H1 (cell line): ENCODE measurements at regions not wholly inside any gene's neighbourhood (a gene's known extent, or its start where the extent isn't known, plus 50 kb on each side); places are given as distances from the start of the nearest gene placed in this dataset.

Experiments used
- CTCF ChIA-PET: fragments of 300-600 bp; sonication (Branson Sonifier 250); formaldehyde crosslinking; loops from one replicate; lab custom pipeline; 2021; ENCODE audit not compliant: partially characterized antibody; lab: Charles Lee
- POLR2A ChIA-PET: fragments of 300-600 bp; sonication (Branson Sonifier 250); formaldehyde crosslinking; loops from one replicate; lab custom pipeline; 2021; ENCODE audit warnings: inconsistent platforms; ENCODE audit not compliant: partially characterized antibody; lab: Charles Lee
- DNase-seq, 2 experiments: peaks; one replicate each; pipeline versions ENCODE4 v3.0.0 to v3.0.0-alpha.2; 2010 to 2022; ENCODE audit warnings: low spot score in 2 of 2, low read depth in 1 of 2, mixed read lengths in 1 of 2
- FAIRE-seq: peaks from 2 replicates; lab custom pipeline; 2011; peaks lifted over from hg19 to GRCh38; lab: Jason Lieb, UNC
- H2AFZ ChIP-seq: 2 replicates; pipeline ENCODE4 v1.8.1; 2012; ENCODE audit warnings: low read length, inconsistent platforms
- H2AK5ac ChIP-seq: 2 replicates; pipeline ENCODE4 v1.6.1; 2013; ENCODE audit warnings: low read depth, low read length
- H2BK120ac ChIP-seq: replicated peaks from 2 replicates; pipeline ENCODE3; 2013; ENCODE audit warnings: low read depth, low read length, inconsistent platforms
- H2BK12ac ChIP-seq: 2 replicates; pipeline ENCODE4 v1.6.1; 2013; ENCODE audit warnings: low read depth, low read length
- H2BK15ac ChIP-seq: 2 replicates; pipeline ENCODE4 v1.6.1; 2013; ENCODE audit warnings: low read length
- H2BK20ac ChIP-seq: 2 replicates; pipeline ENCODE4 v1.6.1; 2013; ENCODE audit warnings: low read length
- H2BK5ac ChIP-seq: 2 replicates; pipeline ENCODE4 v1.6.1; 2013; ENCODE audit warnings: low read depth, low read length
- H3K14ac ChIP-seq: 2 replicates; pipeline ENCODE4 v1.6.1; 2013; ENCODE audit warnings: inconsistent platforms; ENCODE audit not compliant: insufficient read length
- H3K18ac ChIP-seq: 2 replicates; pipeline ENCODE4 v1.6.1; 2013; ENCODE audit warnings: low read length; ENCODE audit errors: extremely low read depth
- H3K23ac ChIP-seq: 2 replicates; pipeline ENCODE4 v1.6.1; 2013; ENCODE audit warnings: inconsistent platforms; ENCODE audit not compliant: insufficient read length
- H3K23me2 ChIP-seq: 2 replicates; pipeline ENCODE4 v1.6.1; 2013; ENCODE audit warnings: low read depth, low read length
- H3K27ac ChIP-seq: 2 replicates; pipeline ENCODE4 v1.6.1; 2011; ENCODE audit warnings: low read depth, low read length, inconsistent platforms
- H3K27me3 ChIP-seq, 4 experiments: replicated peaks in 1 of 4; 1 replicate in 1 of 4; 2 replicates in 3 of 4; pipeline versions ENCODE4 v1.6.1 to v1.8.1; 2011 to 2013; ENCODE audit warnings: low read length in 3 of 4, mild to moderate bottlenecking in 3 of 4, inconsistent platforms in 2 of 4, mixed read lengths in 2 of 4, moderate library complexity in 1 of 4; ENCODE audit not compliant: control insufficient read depth in 3 of 4, insufficient read depth in 3 of 4; ENCODE audit errors: extremely low read depth in 1 of 4
- H3K36me3 ChIP-seq, 4 experiments: 2 replicates each; pipeline versions ENCODE4 v1.6.1 to v1.8.1; 2011 to 2013; ENCODE audit warnings: mild to moderate bottlenecking in 4 of 4, low read length in 3 of 4, moderate library complexity in 2 of 4, control low read depth in 1 of 4, inconsistent platforms in 1 of 4; ENCODE audit not compliant: insufficient read depth in 4 of 4, control insufficient read depth in 2 of 4
- H3K4ac ChIP-seq: replicated peaks from 2 replicates; pipeline ENCODE3; 2013; ENCODE audit warnings: low read length, low read depth, mixed read lengths, inconsistent platforms; ENCODE audit not compliant: insufficient read length
- H3K4me1 ChIP-seq, 4 experiments: replicated peaks in 1 of 4; 1 replicate in 1 of 4; 2 replicates in 3 of 4; pipeline versions ENCODE4 v1.6.1 to v1.8.1; 2011 to 2013; ENCODE audit warnings: low read length in 3 of 4, inconsistent platforms in 2 of 4, mixed read lengths in 1 of 4; ENCODE audit not compliant: insufficient read depth in 4 of 4, control insufficient read depth in 3 of 4
- H3K4me2 ChIP-seq, 2 experiments: 2 replicates each; pipeline versions ENCODE4 v1.6.1 to v1.8.1; 2011 to 2013; ENCODE audit warnings: low read depth in 2 of 2, low read length in 2 of 2, control low read depth in 1 of 2, inconsistent platforms in 1 of 2, mild to moderate bottlenecking in 1 of 2; ENCODE audit not compliant: insufficient read depth in 1 of 2
- H3K4me3 ChIP-seq, 4 experiments: fragments of 200-600, 300-600 bp in 1 of 4; sonication (generic), shearing (Covaris generic), sonication (Bioruptor Twin) in 1 of 4; 2 replicates each; pipeline versions ENCODE4 v1.5.1 to v1.8.1; 2011 to 2016; ENCODE audit warnings: low read length in 4 of 4, low read depth in 3 of 4, control low read depth in 2 of 4, inconsistent platforms in 2 of 4, mild to moderate bottlenecking in 2 of 4, mixed read lengths in 1 of 4, moderate library complexity in 1 of 4; ENCODE audit not compliant: insufficient read depth in 2 of 4; ENCODE audit errors: extremely low read depth in 1 of 4
- H3K56ac ChIP-seq: replicated peaks from 2 replicates; pipeline ENCODE3; 2013; ENCODE audit warnings: low read depth, mild to moderate bottlenecking, mixed read lengths, low read length, inconsistent platforms; ENCODE audit not compliant: insufficient read length
- H3K79me1 ChIP-seq: 2 replicates; pipeline ENCODE4 v1.6.1; 2013; ENCODE audit warnings: low read depth, low read length, control low read depth
- H3K79me2 ChIP-seq, 2 experiments: 2 replicates each; pipeline versions ENCODE4 v1.6.1 to v1.8.1; 2012 to 2013; ENCODE audit warnings: low read length in 2 of 2, mild to moderate bottlenecking in 2 of 2, inconsistent platforms in 1 of 2; ENCODE audit not compliant: insufficient read depth in 2 of 2, control insufficient read depth in 1 of 2
- H3K9ac ChIP-seq, 4 experiments: replicated peaks in 1 of 4; 1 replicate in 1 of 4; 2 replicates in 3 of 4; pipeline versions ENCODE4 v1.6.1 to v1.8.1; 2011 to 2013; ENCODE audit warnings: low read depth in 3 of 4, low read length in 3 of 4, control low read depth in 2 of 4, mild to moderate bottlenecking in 2 of 4, moderate library complexity in 2 of 4, inconsistent platforms in 1 of 4; ENCODE audit errors: extremely low read depth in 1 of 4
- H3K9me3 ChIP-seq, 2 experiments: 2 replicates each; pipeline versions ENCODE4 v1.6.1 to v1.8.1; 2012 to 2013; ENCODE audit warnings: mild to moderate bottlenecking in 2 of 2, moderate library complexity in 2 of 2, control low read depth in 1 of 2, inconsistent platforms in 1 of 2, low read depth in 1 of 2, low read length in 1 of 2, mixed read lengths in 1 of 2; ENCODE audit not compliant: insufficient read depth in 2 of 2
- H4K20me1 ChIP-seq, 2 experiments: replicated peaks in 1 of 2; 2 replicates each; pipeline versions ENCODE3 to v1.8.1; 2011 to 2013; ENCODE audit warnings: inconsistent platforms in 2 of 2, low read length in 2 of 2, mild to moderate bottlenecking in 1 of 2; ENCODE audit not compliant: insufficient read depth in 2 of 2, control insufficient read depth in 1 of 2
- H4K5ac ChIP-seq: 2 replicates; pipeline ENCODE4 v1.6.1; 2013; ENCODE audit warnings: low read length, low read depth, mixed read lengths, inconsistent platforms; ENCODE audit not compliant: insufficient read length
- H4K8ac ChIP-seq: 2 replicates; pipeline ENCODE4 v1.8.0; 2013; ENCODE audit warnings: mild to moderate bottlenecking, moderate library complexity, low read length, inconsistent platforms; ENCODE audit not compliant: insufficient read depth; ENCODE audit errors: extremely low read depth
- H4K91ac ChIP-seq: replicated peaks from 2 replicates; pipeline ENCODE3; 2013; ENCODE audit warnings: low read length, mixed read lengths, inconsistent platforms; ENCODE audit not compliant: insufficient read length
- EGR1 ChIP-seq: IDR thresholded peaks from 2 replicates; pipeline ENCODE4 v1.6.1; 2011; ENCODE audit warnings: low read depth, low read length, borderline replicate concordance
- EP300 ChIP-seq, 2 experiments: IDR thresholded peaks; 1 replicate in 1 of 2; 2 replicates in 1 of 2; pipeline ENCODE4 v1.6.1; 2011 to 2012; ENCODE audit warnings: low read depth in 2 of 2, low read length in 2 of 2, mild to moderate bottlenecking in 2 of 2, borderline replicate concordance in 1 of 2, inconsistent platforms in 1 of 2, moderate library complexity in 1 of 2
- GTF2F1 ChIP-seq: IDR thresholded peaks from 2 replicates; pipeline ENCODE4 v1.6.1; 2012; ENCODE audit warnings: low read depth, low read length, improper control_type of control experiment, borderline replicate concordance
- JUND ChIP-seq: IDR thresholded peaks from 2 replicates; pipeline ENCODE4 v1.6.1; 2011; ENCODE audit warnings: mild to moderate bottlenecking, improper control_type of control experiment, low read length
- KDM4A ChIP-seq: IDR thresholded peaks from one replicate; pipeline ENCODE4 v1.7.1; 2012; ENCODE audit warnings: low read depth, mild to moderate bottlenecking, moderate library complexity, low read length, inconsistent platforms; ENCODE audit not compliant: severe bottlenecking
- NRF1 ChIP-seq: IDR thresholded peaks from 2 replicates; pipeline ENCODE4 v1.6.1; 2011; ENCODE audit warnings: mild to moderate bottlenecking, low read depth, low read length, improper control_type of control experiment
- PHF8 ChIP-seq: fragments of 200-600 bp; sonication (generic); conservative IDR thresholded peaks from 2 replicates; pipeline ENCODE4 v1.7.1; 2012; ENCODE audit warnings: low read depth, mild to moderate bottlenecking, inconsistent platforms, low read length, moderate library complexity
- RBBP5 ChIP-seq: IDR thresholded peaks from 2 replicates; pipeline ENCODE4 v1.7.1; 2012; ENCODE audit warnings: low read depth, mild to moderate bottlenecking, inconsistent platforms, low read length, moderate library complexity, borderline replicate concordance
- RXRA ChIP-seq: IDR thresholded peaks from 2 replicates; pipeline ENCODE4 v1.6.1; 2011; ENCODE audit warnings: low read depth, mild to moderate bottlenecking, low read length, moderate library complexity; ENCODE audit not compliant: insufficient read depth
- TAF1 ChIP-seq: IDR thresholded peaks from 2 replicates; pipeline ENCODE4 v1.6.1; 2011; ENCODE audit warnings: mild to moderate bottlenecking, low read depth, low read length
- ZNF274 ChIP-seq: IDR thresholded peaks from 2 replicates; pipeline ENCODE4 v1.7.0; 2012; ENCODE audit warnings: low read length, borderline replicate concordance; ENCODE audit errors: extremely low read depth
- WGBS, 2 experiments: shearing (Covaris generic) in 1 of 2; methylation state at CpG; one replicate each; pipeline versions ENCODE4 v1.1.6 to v1.1.7; 2013 to 2015; ENCODE audit warnings: low lambda C conversion rate in 2 of 2, mixed read lengths in 2 of 2, inconsistent platforms in 1 of 2, low coverage in 1 of 2, missing lambda C conversion rate in 1 of 2; ENCODE audit not compliant: insufficient replicate concordance in 2 of 2, insufficient coverage in 1 of 2, insufficient read length in 1 of 2; ENCODE audit errors: extremely low coverage in 1 of 2, missing lambda C conversion rate in 1 of 2; 5-methylcytosine and 5-hydroxymethylcytosine counted together
- TF ChIP-seq, protein P1 (sequence below): IDR thresholded peaks from 2 replicates; pipeline ENCODE4 v1.6.1; 2012; ENCODE audit warnings: inconsistent platforms
- TF ChIP-seq, protein P2 (sequence below): IDR thresholded peaks from 2 replicates; pipeline ENCODE4 v1.6.1; 2011; ENCODE audit warnings: low read depth, mild to moderate bottlenecking, low read length; ENCODE audit not compliant: insufficient read depth

- Histone ChIP-seq H3K4ac (no peak overlapping the region), H3K36me3 (no peaks in the 10 kb centered on the region), H3K27ac (no peak overlapping the region), H3K4me3 (no peak overlapping the region), H4K91ac (no peak overlapping the region), H2BK120ac (no peak overlapping the region), H3K4me1 (peaks cover 0 to 8% (median 5%) of the 10 kb centered on the region in 4 experiments; a peak in 4 of 7 replicates), H3K14ac (no peak overlapping the region), H3K4me2 (no peak overlapping the region), H4K20me1 (no peaks in the 10 kb centered on the region), H3K9me3 (no peaks in the 10 kb centered on the region), H3K23ac (no peak overlapping the region), H2AK5ac (no peak overlapping the region), H3K56ac (no peak overlapping the region), H2BK12ac (no peak overlapping the region), H3K23me2 (no peaks in the 10 kb centered on the region), H4K8ac (no peak overlapping the region), H3K79me1 (no peaks in the 10 kb centered on the region), H2AFZ (no peak overlapping the region), H2BK20ac (no peak overlapping the region), H2BK5ac (no peak overlapping the region), H2BK15ac (no peak overlapping the region), H3K9ac (no peak overlapping the region), H3K27me3 (no peaks in the 10 kb centered on the region), H3K18ac (no peak overlapping the region), H4K5ac (no peak overlapping the region), H3K79me2 (no peaks in the 10 kb centered on the region)
- WGBS, 2 experiments = 91% methylated on average over 6 of the region's 6 CpGs; no CpG with 5 or more reads in 1 of the 2 experiments
- ChIA-PET POLR2A (no interaction called here), CTCF (interaction anchor here (0.7 kb wide), 1 partner anchor 17 kb away, joined by 3 read pairs; no protein-coding TSS in a partner anchor)
- FAIRE-seq (no peak), DNase-seq (no peak)
- TF ChIP-seq ZNF274 (no peak), EP300 (IDR thresholded peaks at IDR 0.05; ENCODE audit: borderline replicate concordance in 1 of 2, low read depth in 2 of 2, low read length in 2 of 2) (no peak), TAF1 (no peak), KDM4A (no peak), GTF2F1 (no peak), RBBP5 (no peak), PHF8 (no peak), EGR1 (no peak), RXRA (no peak), NRF1 (no peak), JUND (no peak)
- TF ChIP-seq, protein P1, sequence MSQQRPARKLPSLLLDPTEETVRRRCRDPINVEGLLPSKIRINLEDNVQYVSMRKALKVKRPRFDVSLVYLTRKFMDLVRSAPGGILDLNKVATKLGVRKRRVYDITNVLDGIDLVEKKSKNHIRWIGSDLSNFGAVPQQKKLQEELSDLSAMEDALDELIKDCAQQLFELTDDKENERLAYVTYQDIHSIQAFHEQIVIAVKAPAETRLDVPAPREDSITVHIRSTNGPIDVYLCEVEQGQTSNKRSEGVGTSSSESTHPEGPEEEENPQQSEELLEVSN = no peak
- TF ChIP-seq, protein P2, sequence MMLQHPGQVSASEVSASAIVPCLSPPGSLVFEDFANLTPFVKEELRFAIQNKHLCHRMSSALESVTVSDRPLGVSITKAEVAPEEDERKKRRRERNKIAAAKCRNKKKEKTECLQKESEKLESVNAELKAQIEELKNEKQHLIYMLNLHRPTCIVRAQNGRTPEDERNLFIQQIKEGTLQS = no peak
These were observed 97.6 kb upstream of the AKIRIN2 start for GRCh38 chr6:87799651-87800050.
